Fibroblast of peridontal ligament (primary cell): ENCODE measurements at regions not wholly inside any gene's neighbourhood (a gene's known extent, or its start where the extent isn't known, plus 50 kb on each side); places are given as distances from the start of the nearest gene placed in this dataset.
"Not testable (repeated sequence)": the region's sequence is repeated elsewhere in the genome, so short reads cannot be mapped to it uniquely, and the experiment has no call there.

Experiments used
- DNase-seq: peaks from one replicate; pipeline ENCODE4 v3.0.0-alpha.2; 2010; ENCODE audit errors: extremely low read depth

GRCh38 chr5:158602981-158603380 is 496.7 kb downstream of the EBF1 start:
- no peak for DNase-seq

- no peak for DNase-seq
Observed at GRCh38 chr5:158601118-158601517, 498.6 kb downstream of the EBF1 start.

GRCh38 chr5:158600679-158601078 is 499.0 kb downstream of the EBF1 start:
- no peak for DNase-seq

- peak; percentile 89 for DNase-seq
Observed at GRCh38 chr5:158599157-158599556, 500.6 kb downstream of the EBF1 start.

- no peak for DNase-seq
Observed at GRCh38 chr5:158594595-158595242, 505.0 kb downstream of the EBF1 start.

GRCh38 chr5:158593925-158594324 is 505.8 kb downstream of the EBF1 start:
- no peak for DNase-seq

- DNase-seq = peak; percentile 47
Observed at GRCh38 chr5:158591301-158591863, 508.3 kb downstream of the EBF1 start.

GRCh38 chr5:158590746-158591300 is 508.9 kb downstream of the EBF1 start:
- DNase-seq = no peak

- DNase-seq = no peak
Observed at GRCh38 chr5:158589939-158590338, 509.8 kb downstream of the EBF1 start.

- DNase-seq = no peak
Observed at GRCh38 chr5:158588617-158589016, 511.1 kb downstream of the EBF1 start.

GRCh38 chr5:158586054-158586453 is 513.7 kb downstream of the EBF1 start:
- no peak for DNase-seq

- DNase-seq = not testable (repeated sequence)
Observed at GRCh38 chr5:158582669-158583068, 517.0 kb downstream of the EBF1 start.

GRCh38 chr5:158573829-158574228 is 525.9 kb downstream of the EBF1 start:
- no peak for DNase-seq

- no peak for DNase-seq
Observed at GRCh38 chr5:158570502-158570901, 529.2 kb downstream of the EBF1 start.

GRCh38 chr5:158569534-158569933 is 530.2 kb downstream of the EBF1 start:
- DNase-seq = no peak

GRCh38 chr5:158565017-158565789 is 534.5 kb downstream of the EBF1 start:
- no peak for DNase-seq

- peak; percentile 10 for DNase-seq
Observed at GRCh38 chr5:158563760-158564390, 535.8 kb downstream of the EBF1 start.

- DNase-seq = no peak
Observed at GRCh38 chr5:158561562-158562190, 538.0 kb downstream of the EBF1 start.

- DNase-seq = peak; percentile 87
Observed at GRCh38 chr5:158560170-158560569, 539.5 kb downstream of the EBF1 start.

GRCh38 chr5:158559643-158560042 is 540.1 kb downstream of the EBF1 start:
- DNase-seq = no peak

GRCh38 chr5:158559066-158559465 is 540.6 kb downstream of the EBF1 start:
- DNase-seq = no peak

GRCh38 chr5:158553962-158554336 is 545.8 kb downstream of the EBF1 start:
- no peak for DNase-seq
